ENCODE measurements at regions not wholly inside any gene's neighbourhood (a gene's known extent, or its start where the extent isn't known, plus 50 kb on each side); places are given as distances from the start of the nearest gene placed in this dataset.

DNA sequence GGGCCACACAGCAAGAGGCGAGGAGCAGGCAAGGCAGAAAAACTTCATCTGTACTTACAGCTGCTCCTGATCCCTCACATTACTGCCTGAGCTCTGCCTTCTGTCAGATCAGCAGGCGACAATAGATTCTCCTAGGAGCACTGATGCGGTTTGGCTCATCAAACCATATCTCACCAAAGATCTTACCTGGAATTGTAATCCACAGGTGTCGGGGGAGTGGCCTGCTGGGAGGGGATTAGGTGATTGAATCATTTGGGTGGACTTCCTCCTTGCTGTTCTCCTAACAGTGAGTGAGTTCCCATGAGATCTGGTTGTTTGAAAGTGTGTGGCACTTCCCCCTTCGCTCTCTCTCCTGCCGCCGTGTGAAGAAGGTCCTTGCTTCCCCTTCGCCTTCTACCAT is 647.3 kb downstream of the SOCS6 start:
- no peak for TF ChIP-seq FOXK2 (IDR thresholded peaks at IDR 0.05)
- TF ChIP-seq ZNF384 (IDR thresholded peaks at IDR 0.05), result no peak
- no peak for TF ChIP-seq FOXA1 (IDR thresholded peaks at IDR 0.05)
- TF ChIP-seq ELF4 (IDR thresholded peaks at IDR 0.05), result no peak
